Aorta (tissue), 5 donors: ENCODE measurements at regions not wholly inside any gene's neighbourhood (a gene's known extent, or its start where the extent isn't known, plus 50 kb on each side); places are given as distances from the start of the nearest gene placed in this dataset.

Source experiments
- ATAC-seq: fragments of 200-7000 bp; cut with Tn5 transposase; one replicate; pipeline ENCODE4 v1.9.1; 2022; ENCODE audit warnings: moderate library complexity; ENCODE audit not compliant: low FRiP score
- DNase-seq, 2 donors: peaks; one replicate each; pipeline ENCODE4 v3.0.0-alpha.2; 2020
- H3K27ac ChIP-seq, 2 donors: one replicate each; pipeline ENCODE4 v1.5.1; 2013; ENCODE audit warnings: low read length in 2 of 2, mild to moderate bottlenecking in 2 of 2, moderate library complexity in 2 of 2, control low read depth in 1 of 2, inconsistent platforms in 1 of 2, low read depth in 1 of 2
- H3K27me3 ChIP-seq, 2 donors: one replicate each; pipeline ENCODE4 v1.6.1; 2013; ENCODE audit warnings: control low read depth in 1 of 2, low read length in 1 of 2, mild to moderate bottlenecking in 1 of 2, moderate library complexity in 1 of 2; ENCODE audit not compliant: insufficient read depth in 2 of 2, control insufficient read depth in 1 of 2
- H3K36me3 ChIP-seq, 2 donors: one replicate each; pipeline ENCODE4 v1.6.1; 2013; ENCODE audit warnings: control low read depth in 1 of 2, low read length in 1 of 2, mild to moderate bottlenecking in 1 of 2; ENCODE audit not compliant: insufficient read depth in 2 of 2, control insufficient read depth in 1 of 2
- H3K4me1 ChIP-seq, 2 donors: one replicate each; pipeline ENCODE4 v1.6.1; 2013; ENCODE audit warnings: low read length in 2 of 2, control low read depth in 1 of 2, mild to moderate bottlenecking in 1 of 2, moderate library complexity in 1 of 2; ENCODE audit not compliant: insufficient read depth in 2 of 2, control insufficient read depth in 1 of 2
- H3K4me3 ChIP-seq, 2 donors: one replicate each; pipeline ENCODE4 v1.5.1; 2013; ENCODE audit warnings: low read length in 2 of 2, control low read depth in 1 of 2, mild to moderate bottlenecking in 1 of 2
- H3K9me3 ChIP-seq: one replicate; pipeline ENCODE4 v1.6.1; 2013; ENCODE audit warnings: mild to moderate bottlenecking, low read length; ENCODE audit not compliant: control insufficient read depth
- WGBS, 2 donors: extraction: QIAGEN DNeasy Blood & Tissue Kit; methylation state at CpG; one replicate each; pipeline ENCODE4 v1.1.7; 2013; 5-methylcytosine and 5-hydroxymethylcytosine counted together
- intact Hi-C, 2 donors: fragments of 100-400 bp; cut with DNase I; formaldehyde crosslinking; loops; one replicate each; pipeline versions ENCODE4 v1.14.2 to v1.15.0; 2022
- donor health status: healthy with polysubstance abuse.
- donor health status: Bipolar disorder and iron deficiency.
- donor health status: DM: no; HTN: no; CAD: no.
- donor health status: DM: no; HTN: no; CAD: no.
- donor health status: DM: yes; HTN: yes; CAD: no.

- intact Hi-C loops, result no loop called here
- Histone ChIP-seq H3K27ac (peak overlapping the region in 1 of 2 donors; percentile 33), H3K36me3 (no peaks in the 10 kb centered on the region), H3K4me3 (no peak overlapping the region), H3K4me1 (peaks cover 4 to 7% of the 10 kb centered on the region in 2 donors), H3K9me3 (no peaks in the 10 kb centered on the region), H3K27me3 (no peaks in the 10 kb centered on the region)
- 12 to 17% methylated on average over 5 of the region's 5 CpGs for WGBS, 2 donors
- no peak for DNase-seq
- no peak for ATAC-seq
Observed at GRCh38 chr6:113596387-113597230, 260.5 kb upstream of the MARCKS start.

GRCh38 chr6:113597231-113597583 lies 259.9 kb upstream of the MARCKS start:
- 0 to 12% methylated on average over 1 of the region's 1 CpG for WGBS, 2 donors
- no peak for DNase-seq
- intact Hi-C loops, result no loop called here
- Histone ChIP-seq H3K4me3 (no peak overlapping the region), H3K9me3 (no peaks in the 10 kb centered on the region), H3K36me3 (no peaks in the 10 kb centered on the region), H3K27me3 (no peaks in the 10 kb centered on the region), H3K4me1 (peaks cover 4 to 7% of the 10 kb centered on the region in 2 donors), H3K27ac (no peak overlapping the region)
- ATAC-seq, result no peak

- H3K36me3 ChIP-seq, result no peaks in the 10 kb centered on the region
- H3K27me3 ChIP-seq, result no peaks in the 10 kb centered on the region
- H3K4me1 ChIP-seq, result peaks cover 4 to 7% of the 10 kb centered on the region in 2 donors
- intact Hi-C loops, result no loop called here
- DNase-seq (no peak), ATAC-seq (no peak)
- WGBS, 2 donors, result 95 to 97% methylated on average over 3 of the region's 3 CpGs
- H3K4me3 ChIP-seq, result no peak overlapping the region
- no peak overlapping the region for H3K27ac ChIP-seq
- H3K9me3 ChIP-seq, result no peaks in the 10 kb centered on the region
Observed at GRCh38 chr6:113598786-113599185, 258.4 kb upstream of the MARCKS start.

- Histone ChIP-seq H3K4me3 (no peak overlapping the region), H3K27me3 (no peaks in the 10 kb centered on the region), H3K9me3 (no peaks in the 10 kb centered on the region), H3K36me3 (no peaks in the 10 kb centered on the region), H3K27ac (no peak overlapping the region), H3K4me1 (peaks cover 4 to 7% of the 10 kb centered on the region in 2 donors)
- DNase-seq, result no peak
- intact Hi-C loops, result no loop called here
- no peak for ATAC-seq
Observed at GRCh38 chr6:113599444-113599843, 257.7 kb upstream of the MARCKS start.

- no peaks in the 10 kb centered on the region for H3K9me3 ChIP-seq
- peaks cover 4 to 7% of the 10 kb centered on the region in 2 donors for H3K4me1 ChIP-seq
- no peak overlapping the region for H3K27ac ChIP-seq
- intact Hi-C loops, result no loop called here
- no peaks in the 10 kb centered on the region for H3K36me3 ChIP-seq
- no peak for ATAC-seq
- no peak for DNase-seq
- no peaks in the 10 kb centered on the region for H3K27me3 ChIP-seq
- no peak overlapping the region for H3K4me3 ChIP-seq
- WGBS, 2 donors, result 98% methylated on average over 2 of the region's 2 CpGs
Observed at GRCh38 chr6:113600551-113601339, 256.4 kb upstream of the MARCKS start.

- ATAC-seq (no peak), DNase-seq (no peak)
- peaks cover 0 to 2% of the 10 kb centered on the region in 2 donors for H3K4me1 ChIP-seq
- H3K27me3 ChIP-seq, result no peaks in the 10 kb centered on the region
- no peak overlapping the region for H3K27ac ChIP-seq
- no peaks in the 10 kb centered on the region for H3K36me3 ChIP-seq
- intact Hi-C loops, result no loop called here
- H3K4me3 ChIP-seq, result no peak overlapping the region
- peaks cover under 1% of the 10 kb centered on the region for H3K9me3 ChIP-seq
- WGBS, 2 donors, result 44 to 48% methylated on average over 2 of the region's 2 CpGs
Observed at GRCh38 chr6:113607821-113608545, 249.2 kb upstream of the MARCKS start.

GRCh38 chr6:113610377-113610988 lies 246.7 kb upstream of the MARCKS start:
- Histone ChIP-seq H3K9me3 (peaks cover 5% of the 10 kb centered on the region), H3K4me1 (peaks cover 0 to 2% of the 10 kb centered on the region in 2 donors), H3K36me3 (no peaks in the 10 kb centered on the region), H3K27ac (no peak overlapping the region), H3K4me3 (no peak overlapping the region), H3K27me3 (no peaks in the 10 kb centered on the region)
- 87% methylated on average over 4 of the region's 4 CpGs for WGBS, 2 donors
- intact Hi-C loops, result no loop called here
- ATAC-seq (no peak), DNase-seq (no peak)

GRCh38 chr6:113616701-113617274 lies 240.4 kb upstream of the MARCKS start:
- DNase-seq (no peak), ATAC-seq (no peak)
- Histone ChIP-seq H3K27ac (no peak overlapping the region), H3K4me1 (no peaks in the 10 kb centered on the region), H3K36me3 (no peaks in the 10 kb centered on the region), H3K27me3 (no peaks in the 10 kb centered on the region), H3K9me3 (peaks cover 5% of the 10 kb centered on the region), H3K4me3 (no peak overlapping the region)
- WGBS, 2 donors, result 90 to 91% methylated on average over 5 of the region's 5 CpGs
- intact Hi-C loops, result no loop called here
